Neutrophil (primary cell): ENCODE measurements at regions not wholly inside any gene's neighbourhood (a gene's known extent, or its start where the extent isn't known, plus 50 kb on each side); places are given as distances from the start of the nearest gene placed in this dataset.

ENCODE experiments used
- H3K27ac ChIP-seq: fragments of 200-600 bp; sonication (generic); 2 replicates; pipeline ENCODE4 v1.5.1; 2016; ENCODE audit warnings: mild to moderate bottlenecking, moderate library complexity
- H3K27me3 ChIP-seq: fragments of 200-600 bp; sonication (generic); 2 replicates; pipeline ENCODE4 v1.6.0; 2016; ENCODE audit warnings: mild to moderate bottlenecking
- H3K36me3 ChIP-seq: fragments of 200-600 bp; sonication (generic); 2 replicates; pipeline ENCODE4 v1.5.1; 2017
- H3K4me1 ChIP-seq, 2 experiments: fragments of 200-600 bp in 1 of 2; sonication (generic) in 1 of 2; 1 replicate in 1 of 2; 2 replicates in 1 of 2; pipeline versions ENCODE4 v1.5.1 to v1.6.1; 2013 to 2016; ENCODE audit warnings: low read depth in 1 of 2, low read length in 1 of 2, mild to moderate bottlenecking in 1 of 2, moderate library complexity in 1 of 2; ENCODE audit not compliant: control insufficient read depth in 1 of 2, insufficient read depth in 1 of 2
- H3K4me3 ChIP-seq, 2 experiments: fragments of 200-600 bp in 1 of 2; sonication (generic) in 1 of 2; 1 replicate in 1 of 2; 2 replicates in 1 of 2; pipeline ENCODE4 v1.5.1; 2013 to 2016; ENCODE audit warnings: low read depth in 1 of 2, low read length in 1 of 2, mild to moderate bottlenecking in 1 of 2, moderate library complexity in 1 of 2
- H3K9me3 ChIP-seq: fragments of 200-600 bp; sonication (generic); 2 replicates; pipeline ENCODE4 v1.5.1; 2016
- CTCF ChIP-seq: fragments of 200-600 bp; sonication (generic); IDR thresholded peaks from 2 replicates; pipeline ENCODE4 v1.5.1; 2016; ENCODE audit warnings: antibody characterized with exemption

DNA sequence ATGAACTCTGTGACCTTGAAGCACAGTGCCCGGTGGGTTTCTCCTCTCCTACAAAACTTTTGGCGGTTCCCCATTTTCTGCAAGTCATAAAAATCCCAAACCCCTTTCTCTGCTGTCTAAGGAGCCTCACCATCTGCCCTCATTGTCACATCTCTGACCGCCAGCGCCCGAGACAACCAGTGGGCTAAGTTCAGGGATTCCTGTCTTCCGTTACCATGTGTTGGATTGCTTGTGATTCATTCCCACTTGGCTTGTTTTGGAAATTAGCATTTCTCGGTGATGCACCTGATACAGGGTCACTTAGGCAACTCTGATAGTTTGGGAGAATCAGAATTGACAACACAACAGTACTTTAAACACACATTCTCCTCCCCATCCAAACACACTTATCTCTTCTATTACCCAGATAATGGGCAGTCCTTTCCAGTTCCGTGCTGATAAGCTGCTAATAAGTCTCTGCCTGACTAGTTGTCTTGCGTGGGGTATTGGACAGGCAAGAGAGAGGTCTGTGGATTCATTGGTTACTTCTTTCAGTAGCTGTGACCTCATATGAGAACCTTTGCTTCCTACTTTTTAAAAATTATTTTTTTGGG is 70.0 kb upstream of the KLF4 start:
- no peak for TF ChIP-seq CTCF

DNA sequence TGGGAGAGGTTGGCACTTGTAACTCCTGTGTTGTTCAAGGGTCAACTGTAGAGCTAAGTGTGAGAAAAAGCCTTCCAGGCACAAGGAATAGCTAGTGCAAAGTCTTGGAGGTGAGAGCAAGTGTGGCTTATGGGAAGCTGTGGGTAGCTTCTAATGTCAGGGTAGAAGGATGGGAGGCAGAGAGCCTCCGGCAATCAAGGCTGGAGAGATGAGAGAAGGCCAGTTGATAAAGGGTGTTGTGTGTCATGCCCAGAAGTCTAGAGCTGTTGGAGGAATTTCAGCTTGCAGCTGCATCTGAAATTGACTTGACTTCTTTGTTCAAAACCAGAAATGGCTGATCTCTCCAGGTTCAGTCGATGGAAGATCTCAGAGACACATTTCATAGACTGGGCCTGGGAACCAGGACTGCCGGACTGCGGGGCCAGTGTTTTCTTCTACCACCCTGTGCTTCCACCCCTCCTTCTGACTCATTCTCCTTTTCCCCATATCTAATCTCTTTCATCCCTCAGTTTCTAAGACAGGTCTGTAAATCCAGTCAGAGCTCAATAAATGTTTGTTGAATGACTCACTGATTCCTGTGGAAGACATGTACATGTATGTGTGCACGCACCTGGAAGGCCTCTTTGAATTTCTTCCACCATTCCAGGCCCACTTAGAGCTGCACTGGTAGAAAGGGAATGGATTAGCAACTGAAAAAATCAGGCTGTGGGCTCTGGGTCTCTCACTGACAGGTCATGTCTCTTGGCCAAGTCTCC is 67.8 kb upstream of the KLF4 start:
- H3K36me3 ChIP-seq: no peaks in the 10 kb centered on the region
- no peaks in the 10 kb centered on the region for H3K27me3 ChIP-seq
- H3K4me1 ChIP-seq: no peaks in the 10 kb centered on the region
- H3K27ac ChIP-seq: no peak overlapping the region
- no peak for TF ChIP-seq CTCF
- H3K4me3 ChIP-seq: no peak overlapping the region
- H3K9me3 ChIP-seq: no peaks in the 10 kb centered on the region

More for the DNA sequence above, 70.0 kb upstream of the KLF4 start:
- no peaks in the 10 kb centered on the region for H3K4me1 ChIP-seq
- H3K36me3 ChIP-seq: no peaks in the 10 kb centered on the region
- no peaks in the 10 kb centered on the region for H3K9me3 ChIP-seq
- no peak overlapping the region for H3K4me3 ChIP-seq
- H3K27ac ChIP-seq: no peak overlapping the region
- H3K27me3 ChIP-seq: no peaks in the 10 kb centered on the region

- no peak overlapping the region for H3K4me3 ChIP-seq
- H3K36me3 ChIP-seq: no peaks in the 10 kb centered on the region
- H3K27ac ChIP-seq: no peak overlapping the region
- no peaks in the 10 kb centered on the region for H3K27me3 ChIP-seq
- no peaks in the 10 kb centered on the region for H3K9me3 ChIP-seq
- H3K4me1 ChIP-seq: no peaks in the 10 kb centered on the region
- TF ChIP-seq CTCF: no peak
Measured at GRCh38 chr9:107554636-107555035, 65.1 kb upstream of the KLF4 start.

GRCh38 chr9:107548298-107549142 is 59.0 kb upstream of the KLF4 start:
- Histone ChIP-seq H3K27ac (no peak overlapping the region), H3K27me3 (no peaks in the 10 kb centered on the region), H3K36me3 (no peaks in the 10 kb centered on the region), H3K9me3 (no peaks in the 10 kb centered on the region), H3K4me1 (peaks cover 9 to 10% of the 10 kb centered on the region in 2 experiments), H3K4me3 (peak overlapping the region; percentile 21 to 32)
- TF ChIP-seq CTCF: no peak

- H3K27ac ChIP-seq: no peak overlapping the region
- no peaks in the 10 kb centered on the region for H3K27me3 ChIP-seq
- H3K4me3 ChIP-seq: no peak overlapping the region
- no peaks in the 10 kb centered on the region for H3K9me3 ChIP-seq
- no peak for TF ChIP-seq CTCF
- peaks cover 9 to 10% of the 10 kb centered on the region in 2 experiments for H3K4me1 ChIP-seq
- H3K36me3 ChIP-seq: no peaks in the 10 kb centered on the region
Measured at GRCh38 chr9:107547772-107548297, 58.3 kb upstream of the KLF4 start.
